ENCODE measurements at regions not wholly inside any gene's neighbourhood (a gene's known extent, or its start where the extent isn't known, plus 50 kb on each side); places are given as distances from the start of the nearest gene placed in this dataset.

DNA sequence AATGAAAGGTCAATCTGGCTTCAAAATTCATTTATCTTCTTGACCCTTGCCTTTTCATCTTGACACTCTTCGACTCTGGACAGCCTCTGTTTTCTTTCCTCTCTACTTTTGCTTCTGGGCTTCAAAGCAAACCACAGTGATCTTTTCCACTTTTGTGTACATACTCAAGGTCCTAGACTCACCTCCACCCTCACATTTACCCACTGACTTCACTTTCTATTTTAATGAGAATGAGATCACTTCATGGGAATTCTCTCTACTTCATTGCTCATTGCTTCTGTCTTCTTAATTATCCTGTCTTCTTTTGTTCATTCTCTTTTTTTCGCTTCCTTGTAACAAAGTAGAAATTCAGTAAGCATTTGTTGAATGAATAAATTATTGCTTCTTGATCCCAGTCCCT lies 330.1 kb upstream of the HAND2 start:
- Mint-ChIP-seq H3K4me1 (no peaks in the 10 kb centered on the region), H3K36me3 (ENCODE audit: insufficient read depth in 1 of 3, low read depth in 3 of 3) (no peaks in the 10 kb centered on the region; a peak in 1 of 7 replicates), H3K4me3 (no peak overlapping the region), H3K9me3 (peaks cover 7 to 8% of the 10 kb centered on the region in 2 experiments; a peak in 3 of 5 replicates), H3K27me3 (ENCODE audit: low read depth) (no peaks in the 10 kb centered on the region; the same call in 1 of the 2 replicates), H3K27ac (no peak overlapping the region)
- H3K79me1 ChIP-seq (ENCODE audit: insufficient read depth, low read depth, low read length, poor library complexity, severe bottlenecking), result no peaks in the 10 kb centered on the region
- no peak overlapping the region for H2BK5ac ChIP-seq (ENCODE audit: insufficient read length, low read length)
- no peak overlapping the region for H3K9ac ChIP-seq (ENCODE audit: extremely low read depth, insufficient read length, low read length)
- no CpG with 5 or more reads among the region's 2 CpGs for WGBS (ENCODE audit: extremely low coverage, insufficient read length, low lambda C conversion rate)
- H3K18ac ChIP-seq (ENCODE audit: insufficient read length, low read depth, low read length), result no peak overlapping the region
- no peak overlapping the region for H2BK120ac ChIP-seq (ENCODE audit: low read depth, low read length, poor library complexity, severe bottlenecking)
- no peaks in the 10 kb centered on the region for H3K27me3 ChIP-seq (ENCODE audit: insufficient read depth, low read length)
- no peak overlapping the region for H3K23ac ChIP-seq (ENCODE audit: insufficient read length, low read depth, low read length)
- no peak overlapping the region for H3K56ac ChIP-seq (ENCODE audit: insufficient read length, low read depth, low read length)
- no peak overlapping the region for H3T11ph ChIP-seq (ENCODE audit: low read length)
- H4K20me1 ChIP-seq (ENCODE audit: control insufficient read depth, insufficient read depth, insufficient read length), result no peaks in the 10 kb centered on the region
- no peaks in the 10 kb centered on the region for H3K23me2 ChIP-seq (ENCODE audit: insufficient read length, low read depth, low read length, poor library complexity, severe bottlenecking)
- H3K4me1 ChIP-seq (ENCODE audit: insufficient read depth, low read length), result no peaks in the 10 kb centered on the region
- no peak overlapping the region for H4K5ac ChIP-seq (ENCODE audit: insufficient read length, low read depth, low read length)
- H3K9me3 ChIP-seq (ENCODE audit: control insufficient read depth, low read depth, low read length), result no peaks in the 10 kb centered on the region
- DNase-seq, result no peak
- H3K79me2 ChIP-seq (ENCODE audit: insufficient read depth, low read length), result no peaks in the 10 kb centered on the region
- H2AFZ ChIP-seq (ENCODE audit: low read length), result no peak overlapping the region
- H3K4ac ChIP-seq (ENCODE audit: low read depth, low read length), result no peak overlapping the region
- no peak overlapping the region for H4K91ac ChIP-seq (ENCODE audit: insufficient read length, low read depth, low read length)
- H2BK20ac ChIP-seq (ENCODE audit: low read depth, low read length, poor library complexity, severe bottlenecking), result no peak overlapping the region
- no peak overlapping the region for H2AK5ac ChIP-seq (ENCODE audit: insufficient read length, low read length)
- no peak overlapping the region for H2BK15ac ChIP-seq (ENCODE audit: low read depth, low read length)
- no peak overlapping the region for H2BK12ac ChIP-seq (ENCODE audit: insufficient read length, low read depth, low read length)
- no peak overlapping the region for H3K4me2 ChIP-seq (ENCODE audit: insufficient read depth, insufficient read length, low read length)
- no peak overlapping the region for H3K14ac ChIP-seq (ENCODE audit: insufficient read depth, low read length)
- TF ChIP-seq, protein P1, sequence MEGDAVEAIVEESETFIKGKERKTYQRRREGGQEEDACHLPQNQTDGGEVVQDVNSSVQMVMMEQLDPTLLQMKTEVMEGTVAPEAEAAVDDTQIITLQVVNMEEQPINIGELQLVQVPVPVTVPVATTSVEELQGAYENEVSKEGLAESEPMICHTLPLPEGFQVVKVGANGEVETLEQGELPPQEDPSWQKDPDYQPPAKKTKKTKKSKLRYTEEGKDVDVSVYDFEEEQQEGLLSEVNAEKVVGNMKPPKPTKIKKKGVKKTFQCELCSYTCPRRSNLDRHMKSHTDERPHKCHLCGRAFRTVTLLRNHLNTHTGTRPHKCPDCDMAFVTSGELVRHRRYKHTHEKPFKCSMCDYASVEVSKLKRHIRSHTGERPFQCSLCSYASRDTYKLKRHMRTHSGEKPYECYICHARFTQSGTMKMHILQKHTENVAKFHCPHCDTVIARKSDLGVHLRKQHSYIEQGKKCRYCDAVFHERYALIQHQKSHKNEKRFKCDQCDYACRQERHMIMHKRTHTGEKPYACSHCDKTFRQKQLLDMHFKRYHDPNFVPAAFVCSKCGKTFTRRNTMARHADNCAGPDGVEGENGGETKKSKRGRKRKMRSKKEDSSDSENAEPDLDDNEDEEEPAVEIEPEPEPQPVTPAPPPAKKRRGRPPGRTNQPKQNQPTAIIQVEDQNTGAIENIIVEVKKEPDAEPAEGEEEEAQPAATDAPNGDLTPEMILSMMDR (conservative IDR thresholded peaks at IDR 0.05), result no peak
- no peak overlapping the region for H4K8ac ChIP-seq (replicated peaks; ENCODE audit: insufficient read length, low read depth, low read length)
- H3K27ac ChIP-seq (ENCODE audit: insufficient read length, low read depth, low read length), result no peak overlapping the region
